Loucy (cell line): ENCODE measurements at regions not wholly inside any gene's neighbourhood (a gene's known extent, or its start where the extent isn't known, plus 50 kb on each side); places are given as distances from the start of the nearest gene placed in this dataset.

Source experiments
- H2AFZ ChIP-seq: fragments of 200-600 bp; sonication (generic); 2 replicates; pipeline ENCODE4 v1.6.0; 2016; ENCODE audit warnings: antibody characterized with exemption, mild to moderate bottlenecking, low read length, moderate library complexity
- H3F3A ChIP-seq: fragments of 200-600 bp; 2 replicates; pipeline ENCODE4 v1.6.0; 2016; ENCODE audit warnings: antibody characterized with exemption, low read depth, mild to moderate bottlenecking
- H3K27me3 ChIP-seq: fragments of 200-600 bp; sonication (generic); 2 replicates; pipeline ENCODE4 v1.6.1; 2014; ENCODE audit warnings: low read length, mild to moderate bottlenecking; ENCODE audit not compliant: insufficient read depth, poor library complexity, severe bottlenecking
- H3K36me3 ChIP-seq: fragments of 200-600 bp; sonication (generic); 2 replicates; pipeline ENCODE4 v1.6.1; 2016; ENCODE audit warnings: low read length; ENCODE audit not compliant: insufficient read depth
- H3K4me1 ChIP-seq: fragments of 200-600 bp; sonication (generic); 2 replicates; pipeline ENCODE4 v1.5.1; 2014; ENCODE audit warnings: low read length, mild to moderate bottlenecking; ENCODE audit not compliant: insufficient read depth, poor library complexity, severe bottlenecking
- H3K4me2 ChIP-seq: fragments of 200-600 bp; sonication (generic); 2 replicates; pipeline ENCODE4 v1.6.0; 2014; ENCODE audit warnings: antibody characterized with exemption, low read length, low read depth, mild to moderate bottlenecking; ENCODE audit not compliant: poor library complexity, severe bottlenecking
- H3K4me3 ChIP-seq: fragments of 200-600 bp; sonication (generic); 2 replicates; pipeline ENCODE4 v1.5.1; 2014; ENCODE audit warnings: low read length, mild to moderate bottlenecking, mixed read lengths; ENCODE audit not compliant: poor library complexity, severe bottlenecking
- H3K79me2 ChIP-seq: fragments of 200-600 bp; sonication (generic); 2 replicates; pipeline ENCODE4 v1.6.1; 2014; ENCODE audit warnings: low read length; ENCODE audit not compliant: insufficient read depth
- H3K9ac ChIP-seq: fragments of 200-600 bp; sonication (generic); 2 replicates; pipeline ENCODE4 v1.6.0; 2014; ENCODE audit warnings: mild to moderate bottlenecking, low read depth, low read length, moderate library complexity; ENCODE audit not compliant: poor library complexity, severe bottlenecking
- H3K9me2 ChIP-seq: fragments of 200-600 bp; sonication (generic); replicated peaks from 2 replicates; pipeline ENCODE4 v1.6.1; 2016; ENCODE audit warnings: low read depth, low read length, mixed read lengths
- H3K9me3 ChIP-seq: fragments of 200-600 bp; sonication (generic); 2 replicates; pipeline ENCODE4 v1.6.1; 2014; ENCODE audit warnings: mild to moderate bottlenecking, antibody characterized with exemption, low read length, low read depth; ENCODE audit not compliant: insufficient read depth
- H4K20me1 ChIP-seq: fragments of 200-600 bp; sonication (generic); 2 replicates; pipeline ENCODE4 v1.6.0; 2014; ENCODE audit warnings: antibody characterized with exemption, low read length, mild to moderate bottlenecking; ENCODE audit not compliant: insufficient read depth, poor library complexity, severe bottlenecking
- EZH2phosphoT487 ChIP-seq: fragments of 200-600 bp; IDR thresholded peaks from 2 replicates; pipeline ENCODE4 v1.6.1; 2018; ENCODE audit warnings: antibody characterized with exemption, mild to moderate bottlenecking, moderate library complexity, borderline replicate concordance
- TF ChIP-seq, protein P1 (sequence below): fragments of 200-600 bp; sonication (generic); conservative IDR thresholded peaks from 2 replicates; pipeline ENCODE4 v1.5.1; 2014; ENCODE audit warnings: mild to moderate bottlenecking, antibody characterized with exemption, low read length

DNA sequence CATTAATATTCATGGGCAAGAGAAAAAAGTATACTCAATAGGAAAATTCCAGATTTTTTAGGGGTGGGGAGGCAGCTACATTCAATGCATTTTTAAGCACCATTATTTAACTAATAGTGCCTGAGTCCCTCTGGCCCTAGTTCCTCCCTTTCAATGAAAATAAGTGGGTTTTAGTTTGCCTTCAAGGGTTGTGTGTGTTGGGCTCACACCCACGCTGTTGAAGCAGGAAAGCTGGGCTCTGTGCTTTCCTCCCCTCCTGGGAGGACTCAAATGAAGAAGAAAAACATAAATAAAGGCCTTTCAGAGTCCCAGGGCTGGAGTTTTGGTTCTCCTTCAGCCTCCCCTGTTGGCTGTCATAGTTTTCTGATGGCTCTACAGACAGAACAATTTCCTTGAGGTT lies 366.2 kb downstream of the MIAT start:
- Histone ChIP-seq H3K27me3 (no peaks in the 10 kb centered on the region), H3K4me2 (no peak overlapping the region), H3F3A (no peaks in the 10 kb centered on the region), H3K36me3 (no peaks in the 10 kb centered on the region), H3K4me3 (no peak overlapping the region), H4K20me1 (no peaks in the 10 kb centered on the region), H3K79me2 (no peaks in the 10 kb centered on the region), H3K4me1 (no peaks in the 10 kb centered on the region), H2AFZ (no peak overlapping the region), H3K9ac (no peak overlapping the region), H3K9me2 (no peaks in the 10 kb centered on the region), H3K9me3 (no peaks in the 10 kb centered on the region)
- TF ChIP-seq EZH2phosphoT487, result no peak
- TF ChIP-seq, protein P1, sequence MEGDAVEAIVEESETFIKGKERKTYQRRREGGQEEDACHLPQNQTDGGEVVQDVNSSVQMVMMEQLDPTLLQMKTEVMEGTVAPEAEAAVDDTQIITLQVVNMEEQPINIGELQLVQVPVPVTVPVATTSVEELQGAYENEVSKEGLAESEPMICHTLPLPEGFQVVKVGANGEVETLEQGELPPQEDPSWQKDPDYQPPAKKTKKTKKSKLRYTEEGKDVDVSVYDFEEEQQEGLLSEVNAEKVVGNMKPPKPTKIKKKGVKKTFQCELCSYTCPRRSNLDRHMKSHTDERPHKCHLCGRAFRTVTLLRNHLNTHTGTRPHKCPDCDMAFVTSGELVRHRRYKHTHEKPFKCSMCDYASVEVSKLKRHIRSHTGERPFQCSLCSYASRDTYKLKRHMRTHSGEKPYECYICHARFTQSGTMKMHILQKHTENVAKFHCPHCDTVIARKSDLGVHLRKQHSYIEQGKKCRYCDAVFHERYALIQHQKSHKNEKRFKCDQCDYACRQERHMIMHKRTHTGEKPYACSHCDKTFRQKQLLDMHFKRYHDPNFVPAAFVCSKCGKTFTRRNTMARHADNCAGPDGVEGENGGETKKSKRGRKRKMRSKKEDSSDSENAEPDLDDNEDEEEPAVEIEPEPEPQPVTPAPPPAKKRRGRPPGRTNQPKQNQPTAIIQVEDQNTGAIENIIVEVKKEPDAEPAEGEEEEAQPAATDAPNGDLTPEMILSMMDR, result no peak

DNA sequence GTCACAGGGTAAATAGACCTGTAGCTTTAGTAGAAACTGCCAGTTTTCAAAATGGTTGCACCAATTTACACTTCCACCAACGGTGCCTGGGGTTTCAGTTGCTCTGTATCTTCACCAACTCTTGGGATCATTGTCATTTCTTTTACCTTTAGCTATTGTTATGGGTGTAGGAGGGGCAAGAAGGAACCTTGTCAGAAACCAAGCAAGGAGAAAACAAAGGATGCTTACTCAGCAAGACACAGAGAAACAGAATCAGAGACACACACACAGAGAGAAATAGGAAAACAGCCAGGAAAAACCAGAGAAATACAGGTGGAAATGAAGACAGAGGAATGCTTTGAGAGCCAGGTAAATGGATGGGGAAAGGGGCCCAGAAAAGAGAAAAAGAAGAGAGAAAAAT lies 367.6 kb downstream of the MIAT start:
- Histone ChIP-seq H3K9ac (no peak overlapping the region), H3K9me2 (no peaks in the 10 kb centered on the region), H3K4me1 (no peaks in the 10 kb centered on the region), H2AFZ (no peak overlapping the region), H3K9me3 (no peaks in the 10 kb centered on the region), H3F3A (no peaks in the 10 kb centered on the region), H3K4me3 (no peak overlapping the region), H3K4me2 (no peak overlapping the region), H3K79me2 (no peaks in the 10 kb centered on the region), H3K27me3 (no peaks in the 10 kb centered on the region), H4K20me1 (no peaks in the 10 kb centered on the region), H3K36me3 (no peaks in the 10 kb centered on the region)
- TF ChIP-seq EZH2phosphoT487, result no peak
- TF ChIP-seq, protein P1, result no peak

DNA sequence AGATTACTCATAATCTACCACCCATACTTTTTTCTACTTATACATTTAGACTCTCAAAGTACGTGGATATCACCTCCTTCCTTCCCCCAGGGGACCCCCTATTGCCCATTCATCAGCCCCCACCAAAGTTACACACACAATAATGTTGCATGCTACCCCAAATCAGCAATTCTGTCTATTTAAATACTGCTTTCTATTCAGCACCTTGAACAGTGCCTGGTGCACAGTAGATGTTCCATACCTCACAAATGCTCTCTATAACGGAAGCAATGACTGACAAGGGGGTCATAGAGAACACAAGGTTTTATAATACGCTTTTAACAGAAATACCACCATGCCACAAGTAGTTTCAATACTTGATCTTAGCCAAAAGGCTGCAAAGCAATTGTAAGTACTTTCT lies 370.7 kb downstream of the MIAT start:
- H3F3A ChIP-seq, result no peaks in the 10 kb centered on the region
- H4K20me1 ChIP-seq, result no peaks in the 10 kb centered on the region
- H3K9ac ChIP-seq, result no peak overlapping the region
- no peaks in the 10 kb centered on the region for H3K27me3 ChIP-seq
- no peaks in the 10 kb centered on the region for H3K4me1 ChIP-seq
- H3K9me2 ChIP-seq, result no peaks in the 10 kb centered on the region
- no peak for TF ChIP-seq EZH2phosphoT487
- TF ChIP-seq, protein P1, result no peak
- no peaks in the 10 kb centered on the region for H3K79me2 ChIP-seq
- H3K4me2 ChIP-seq, result no peak overlapping the region
- H3K9me3 ChIP-seq, result no peaks in the 10 kb centered on the region
- H3K4me3 ChIP-seq, result no peak overlapping the region
- H3K36me3 ChIP-seq, result no peaks in the 10 kb centered on the region
- H2AFZ ChIP-seq, result no peak overlapping the region
